ENCODE measurements at regions not wholly inside any gene's neighbourhood (a gene's known extent, or its start where the extent isn't known, plus 50 kb on each side); places are given as distances from the start of the nearest gene placed in this dataset.

- no peak overlapping the region for H3K27ac ChIP-seq (ENCODE audit: low read length in 2 of 2)
- H3K4me1 ChIP-seq (ENCODE audit: control insufficient read depth in 2 of 2, insufficient read depth in 2 of 2, low read length in 2 of 2): no peaks in the 10 kb centered on the region
- H3K9ac ChIP-seq (ENCODE audit: low read length): no peak overlapping the region
- H3K79me2 ChIP-seq (ENCODE audit: control insufficient read depth, insufficient read depth, low read length): no peaks in the 10 kb centered on the region
- no peaks in the 10 kb centered on the region for H4K20me1 ChIP-seq (ENCODE audit: control insufficient read depth, insufficient read depth, low read length, poor library complexity, severe bottlenecking)
- H3K36me3 ChIP-seq (replicated peaks in 1 of 2; ENCODE audit: control extremely low read depth in 1 of 2, control insufficient read depth in 1 of 2, extremely low read depth in 1 of 2, insufficient read depth in 2 of 2, low read length in 1 of 2): no peaks in the 10 kb centered on the region
- H3K4me3 ChIP-seq (ENCODE audit: control extremely low read depth in 1 of 5, extremely low read depth in 1 of 5, insufficient read depth in 1 of 5, low read depth in 2 of 5, low read length in 4 of 5): no peak overlapping the region
- H3K9me3 ChIP-seq (ENCODE audit: control extremely low read depth in 1 of 3, control insufficient read depth in 2 of 3, insufficient read depth in 1 of 3, low read length in 2 of 3): no peaks in the 10 kb centered on the region
- Mint-ChIP-seq H3K27me3 (no peaks in the 10 kb centered on the region), H3K4me3 (no peak overlapping the region), H3K9me3 (ENCODE audit: insufficient read depth) (no peaks in the 10 kb centered on the region), H3K4me1 (no peaks in the 10 kb centered on the region), H3K27ac (no peak overlapping the region)
- DNase-seq (no peak), ATAC-seq (ENCODE audit: low read depth) (no peak)
- ChIA-PET CTCF (no interaction called here), POLR2A (no interaction called here)
- intact Hi-C loops (cut with micrococcal nuclease): no loop called here
- H2AFZ ChIP-seq (ENCODE audit: insufficient read depth, low read depth, low read length, poor library complexity, severe bottlenecking): no peak overlapping the region
- no peak for TF ChIP-seq EZH2 (IDR thresholded peaks at IDR 0.05; ENCODE audit: borderline replicate concordance, insufficient read depth, low read depth, low read length, poor library complexity, severe bottlenecking)
- TF ChIP-seq, protein P1, sequence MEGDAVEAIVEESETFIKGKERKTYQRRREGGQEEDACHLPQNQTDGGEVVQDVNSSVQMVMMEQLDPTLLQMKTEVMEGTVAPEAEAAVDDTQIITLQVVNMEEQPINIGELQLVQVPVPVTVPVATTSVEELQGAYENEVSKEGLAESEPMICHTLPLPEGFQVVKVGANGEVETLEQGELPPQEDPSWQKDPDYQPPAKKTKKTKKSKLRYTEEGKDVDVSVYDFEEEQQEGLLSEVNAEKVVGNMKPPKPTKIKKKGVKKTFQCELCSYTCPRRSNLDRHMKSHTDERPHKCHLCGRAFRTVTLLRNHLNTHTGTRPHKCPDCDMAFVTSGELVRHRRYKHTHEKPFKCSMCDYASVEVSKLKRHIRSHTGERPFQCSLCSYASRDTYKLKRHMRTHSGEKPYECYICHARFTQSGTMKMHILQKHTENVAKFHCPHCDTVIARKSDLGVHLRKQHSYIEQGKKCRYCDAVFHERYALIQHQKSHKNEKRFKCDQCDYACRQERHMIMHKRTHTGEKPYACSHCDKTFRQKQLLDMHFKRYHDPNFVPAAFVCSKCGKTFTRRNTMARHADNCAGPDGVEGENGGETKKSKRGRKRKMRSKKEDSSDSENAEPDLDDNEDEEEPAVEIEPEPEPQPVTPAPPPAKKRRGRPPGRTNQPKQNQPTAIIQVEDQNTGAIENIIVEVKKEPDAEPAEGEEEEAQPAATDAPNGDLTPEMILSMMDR (IDR thresholded peaks at IDR 0.05): no peak
- H3K4me2 ChIP-seq (replicated peaks; ENCODE audit: low read depth, low read length, poor library complexity, severe bottlenecking): no peak overlapping the region
- H3K27me3 ChIP-seq (replicated peaks in 1 of 4; ENCODE audit: control extremely low read depth in 1 of 4, control insufficient read depth in 3 of 4, insufficient read depth in 4 of 4, low read length in 3 of 4): no peaks in the 10 kb centered on the region
These were observed 746.3 kb downstream of the SATB2 start for GRCh38 chr2:198711484-198711883.

DNA sequence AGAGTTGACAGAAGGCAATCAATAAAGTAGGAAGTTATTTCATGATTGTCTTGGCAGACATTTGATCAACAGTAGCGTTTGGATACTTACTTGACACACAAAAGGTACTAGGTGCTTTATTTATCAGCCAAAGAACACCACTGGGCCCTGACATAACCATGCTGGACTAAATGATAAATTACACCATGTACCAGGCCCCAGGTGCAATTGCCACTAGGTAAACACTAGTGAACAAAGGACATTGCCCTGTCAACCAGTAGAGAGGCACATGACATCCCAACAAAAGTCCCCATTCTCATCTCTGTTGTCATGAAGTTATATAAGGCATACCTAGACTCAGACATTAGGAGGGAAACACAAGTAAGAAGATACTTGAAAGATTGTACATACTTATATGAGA lies 747.2 kb downstream of the SATB2 start:
- no peaks in the 10 kb centered on the region for H3K36me3 ChIP-seq (replicated peaks in 1 of 2; ENCODE audit: control extremely low read depth in 1 of 2, control insufficient read depth in 1 of 2, extremely low read depth in 1 of 2, insufficient read depth in 2 of 2, low read length in 1 of 2)
- no peak overlapping the region for H3K4me3 ChIP-seq (ENCODE audit: control extremely low read depth in 1 of 5, extremely low read depth in 1 of 5, insufficient read depth in 1 of 5, low read depth in 2 of 5, low read length in 4 of 5)
- ChIA-PET POLR2A (no interaction called here), CTCF (no interaction called here)
- Mint-ChIP-seq H3K4me3 (no peak overlapping the region), H3K27ac (no peak overlapping the region), H3K4me1 (no peaks in the 10 kb centered on the region), H3K27me3 (no peaks in the 10 kb centered on the region), H3K9me3 (ENCODE audit: insufficient read depth) (no peaks in the 10 kb centered on the region)
- no peak overlapping the region for H3K9ac ChIP-seq (ENCODE audit: low read length)
- no peaks in the 10 kb centered on the region for H3K9me3 ChIP-seq (ENCODE audit: control extremely low read depth in 1 of 3, control insufficient read depth in 2 of 3, insufficient read depth in 1 of 3, low read length in 2 of 3)
- H3K4me1 ChIP-seq (ENCODE audit: control insufficient read depth in 2 of 2, insufficient read depth in 2 of 2, low read length in 2 of 2): no peaks in the 10 kb centered on the region
- H3K79me2 ChIP-seq (ENCODE audit: control insufficient read depth, insufficient read depth, low read length): no peaks in the 10 kb centered on the region
- H3K4me2 ChIP-seq (replicated peaks; ENCODE audit: low read depth, low read length, poor library complexity, severe bottlenecking): no peak overlapping the region
- ATAC-seq (ENCODE audit: low read depth): no peak
- WGBS (ENCODE audit: insufficient coverage): no CpG with 5 or more reads among the region's 1 CpG
- intact Hi-C loops (cut with micrococcal nuclease): no loop called here
- no peak for DNase-seq
- no peaks in the 10 kb centered on the region for H4K20me1 ChIP-seq (ENCODE audit: control insufficient read depth, insufficient read depth, low read length, poor library complexity, severe bottlenecking)
- H3K27me3 ChIP-seq (replicated peaks in 1 of 4; ENCODE audit: control extremely low read depth in 1 of 4, control insufficient read depth in 3 of 4, insufficient read depth in 4 of 4, low read length in 3 of 4): no peaks in the 10 kb centered on the region
- H2AFZ ChIP-seq (ENCODE audit: insufficient read depth, low read depth, low read length, poor library complexity, severe bottlenecking): no peak overlapping the region
- TF ChIP-seq, protein P1 (IDR thresholded peaks at IDR 0.05): no peak
- TF ChIP-seq EZH2 (IDR thresholded peaks at IDR 0.05; ENCODE audit: borderline replicate concordance, insufficient read depth, low read depth, low read length, poor library complexity, severe bottlenecking): no peak
- no peak overlapping the region for H3K27ac ChIP-seq (ENCODE audit: low read length in 2 of 2)
